IPS-18a (cell line): ENCODE measurements at regions not wholly inside any gene's neighbourhood (a gene's known extent, or its start where the extent isn't known, plus 50 kb on each side); places are given as distances from the start of the nearest gene placed in this dataset.

ENCODE experiments used
- H3K27ac ChIP-seq: one replicate; pipeline ENCODE4 v1.5.1; 2013; ENCODE audit warnings: low read length
- H3K27me3 ChIP-seq: one replicate; pipeline ENCODE4 v1.6.1; 2013; ENCODE audit warnings: mild to moderate bottlenecking, low read length; ENCODE audit not compliant: control insufficient read depth, insufficient read depth
- H3K36me3 ChIP-seq: one replicate; pipeline ENCODE4 v1.6.1; 2013; ENCODE audit warnings: low read depth, low read length; ENCODE audit not compliant: control insufficient read depth
- H3K4me1 ChIP-seq: one replicate; pipeline ENCODE4 v1.6.1; 2013; ENCODE audit warnings: low read depth, low read length; ENCODE audit not compliant: control insufficient read depth
- H3K4me3 ChIP-seq: one replicate; pipeline ENCODE4 v1.5.1; 2013; ENCODE audit warnings: low read length
- H3K9ac ChIP-seq: one replicate; pipeline ENCODE4 v1.6.1; 2013; ENCODE audit warnings: mild to moderate bottlenecking, low read length, moderate library complexity
- H3K9me3 ChIP-seq: one replicate; pipeline ENCODE4 v1.6.1; 2013; ENCODE audit warnings: low read depth, low read length; ENCODE audit not compliant: control insufficient read depth

- H3K4me3 ChIP-seq = no peak overlapping the region
- no peak overlapping the region for H3K9ac ChIP-seq
- H3K4me1 ChIP-seq = peaks cover 17% of the 10 kb centered on the region
- no peak overlapping the region for H3K27ac ChIP-seq
- no peaks in the 10 kb centered on the region for H3K36me3 ChIP-seq
- H3K27me3 ChIP-seq = no peaks in the 10 kb centered on the region
- H3K9me3 ChIP-seq = no peaks in the 10 kb centered on the region
Observed at GRCh38 chr18:78071776-78072175, 822.1 kb downstream of the GALR1 start.

- no peaks in the 10 kb centered on the region for H3K36me3 ChIP-seq
- no peaks in the 10 kb centered on the region for H3K27me3 ChIP-seq
Observed at GRCh38 chr18:78072375-78072774, 822.7 kb downstream of the GALR1 start.

GRCh38 chr18:78073275-78073674 is 823.6 kb downstream of the GALR1 start:
- Histone ChIP-seq H3K9me3 (no peaks in the 10 kb centered on the region), H3K27ac (no peak overlapping the region), H3K9ac (no peak overlapping the region), H3K4me1 (peaks cover 17% of the 10 kb centered on the region), H3K36me3 (no peaks in the 10 kb centered on the region), H3K4me3 (no peak overlapping the region), H3K27me3 (no peaks in the 10 kb centered on the region)

More at GRCh38 chr18:78072375-78072774, 822.7 kb downstream of the GALR1 start:
- no peak overlapping the region for H3K27ac ChIP-seq
- H3K4me1 ChIP-seq = peaks cover 17% of the 10 kb centered on the region
- H3K9ac ChIP-seq = no peak overlapping the region
- no peaks in the 10 kb centered on the region for H3K9me3 ChIP-seq
- no peak overlapping the region for H3K4me3 ChIP-seq

- no peaks in the 10 kb centered on the region for H3K9me3 ChIP-seq
- peaks cover 17% of the 10 kb centered on the region for H3K4me1 ChIP-seq
- no peak overlapping the region for H3K9ac ChIP-seq
- H3K27me3 ChIP-seq = no peaks in the 10 kb centered on the region
- H3K4me3 ChIP-seq = no peak overlapping the region
- H3K36me3 ChIP-seq = no peaks in the 10 kb centered on the region
- H3K27ac ChIP-seq = no peak overlapping the region
Observed at GRCh38 chr18:78074400-78075020, 824.9 kb downstream of the GALR1 start.

GRCh38 chr18:78080081-78080480 is 830.4 kb downstream of the GALR1 start:
- Histone ChIP-seq H3K27ac (no peak overlapping the region), H3K4me1 (no peaks in the 10 kb centered on the region), H3K9me3 (no peaks in the 10 kb centered on the region), H3K4me3 (no peak overlapping the region), H3K9ac (no peak overlapping the region), H3K27me3 (no peaks in the 10 kb centered on the region), H3K36me3 (no peaks in the 10 kb centered on the region)

GRCh38 chr18:78080761-78081160 is 831.1 kb downstream of the GALR1 start:
- no peaks in the 10 kb centered on the region for H3K36me3 ChIP-seq
- H3K9ac ChIP-seq = no peak overlapping the region
- H3K9me3 ChIP-seq = no peaks in the 10 kb centered on the region
- H3K4me3 ChIP-seq = no peak overlapping the region
- no peak overlapping the region for H3K27ac ChIP-seq
- no peaks in the 10 kb centered on the region for H3K27me3 ChIP-seq
- H3K4me1 ChIP-seq = no peaks in the 10 kb centered on the region

- Histone ChIP-seq H3K4me1 (no peaks in the 10 kb centered on the region), H3K36me3 (no peaks in the 10 kb centered on the region), H3K27me3 (no peaks in the 10 kb centered on the region), H3K4me3 (no peak overlapping the region), H3K9ac (no peak overlapping the region), H3K9me3 (no peaks in the 10 kb centered on the region), H3K27ac (no peak overlapping the region)
Observed at GRCh38 chr18:78082816-78083215, 833.2 kb downstream of the GALR1 start.

- H3K27me3 ChIP-seq = no peaks in the 10 kb centered on the region
- no peak overlapping the region for H3K27ac ChIP-seq
- H3K4me3 ChIP-seq = no peak overlapping the region
- no peak overlapping the region for H3K9ac ChIP-seq
- no peaks in the 10 kb centered on the region for H3K9me3 ChIP-seq
- H3K36me3 ChIP-seq = no peaks in the 10 kb centered on the region
- no peaks in the 10 kb centered on the region for H3K4me1 ChIP-seq
Observed at GRCh38 chr18:78085241-78086185, 835.9 kb downstream of the GALR1 start.

- H3K9me3 ChIP-seq = no peaks in the 10 kb centered on the region
- H3K27ac ChIP-seq = no peak overlapping the region
- no peaks in the 10 kb centered on the region for H3K4me1 ChIP-seq
- H3K36me3 ChIP-seq = no peaks in the 10 kb centered on the region
- no peaks in the 10 kb centered on the region for H3K27me3 ChIP-seq
- no peak overlapping the region for H3K9ac ChIP-seq
- no peak overlapping the region for H3K4me3 ChIP-seq
Observed at GRCh38 chr18:78086931-78087330, 837.3 kb downstream of the GALR1 start.

GRCh38 chr18:78087338-78087737 is 837.7 kb downstream of the GALR1 start:
- Histone ChIP-seq H3K27ac (no peak overlapping the region), H3K9me3 (no peaks in the 10 kb centered on the region), H3K36me3 (no peaks in the 10 kb centered on the region), H3K4me3 (no peak overlapping the region), H3K4me1 (no peaks in the 10 kb centered on the region), H3K27me3 (no peaks in the 10 kb centered on the region), H3K9ac (no peak overlapping the region)

GRCh38 chr18:78090584-78090983 is 840.9 kb downstream of the GALR1 start:
- Histone ChIP-seq H3K9me3 (no peaks in the 10 kb centered on the region), H3K9ac (no peak overlapping the region), H3K4me3 (no peak overlapping the region), H3K36me3 (no peaks in the 10 kb centered on the region), H3K4me1 (peaks cover 13% of the 10 kb centered on the region), H3K27ac (no peak overlapping the region), H3K27me3 (no peaks in the 10 kb centered on the region)
